ENCODE measurements at regions not wholly inside any gene's neighbourhood (a gene's known extent, or its start where the extent isn't known, plus 50 kb on each side); places are given as distances from the start of the nearest gene placed in this dataset.

GRCh38 chr11:87429996-87430395 is 392.3 kb downstream of the TMEM135 start:
- H3K27me3 ChIP-seq: no peaks in the 10 kb centered on the region
- no peak overlapping the region for H3K4me3 ChIP-seq (ENCODE audit: low read depth in 1 of 2, low read length in 1 of 2)
- no peaks in the 10 kb centered on the region for H3K9me3 ChIP-seq
- no peaks in the 10 kb centered on the region for H3K4me1 ChIP-seq (ENCODE audit: control insufficient read depth in 1 of 2, insufficient read depth in 1 of 2, low read depth in 1 of 2, low read length in 1 of 2)
- TF ChIP-seq CTCF (IDR thresholded peaks at IDR 0.05): no peak
- H3K36me3 ChIP-seq: no peaks in the 10 kb centered on the region
- H3K27ac ChIP-seq: no peak overlapping the region

- H3K27me3 ChIP-seq: no peaks in the 10 kb centered on the region
- TF ChIP-seq CTCF (IDR thresholded peaks at IDR 0.05): no peak
- no peaks in the 10 kb centered on the region for H3K36me3 ChIP-seq
- no peaks in the 10 kb centered on the region for H3K9me3 ChIP-seq
- no peak overlapping the region for H3K27ac ChIP-seq
- no peaks in the 10 kb centered on the region for H3K4me1 ChIP-seq (ENCODE audit: control insufficient read depth in 1 of 2, insufficient read depth in 1 of 2, low read depth in 1 of 2, low read length in 1 of 2)
- H3K4me3 ChIP-seq (ENCODE audit: low read depth in 1 of 2, low read length in 1 of 2): no peak overlapping the region
Measured at GRCh38 chr11:87428266-87428665, 390.5 kb downstream of the TMEM135 start.

GRCh38 chr11:87425943-87426342 is 388.2 kb downstream of the TMEM135 start:
- H3K9me3 ChIP-seq: no peaks in the 10 kb centered on the region
- TF ChIP-seq CTCF (IDR thresholded peaks at IDR 0.05): no peak
- no peak overlapping the region for H3K4me3 ChIP-seq (ENCODE audit: low read depth in 1 of 2, low read length in 1 of 2)
- H3K4me1 ChIP-seq (ENCODE audit: control insufficient read depth in 1 of 2, insufficient read depth in 1 of 2, low read depth in 1 of 2, low read length in 1 of 2): peaks cover 0 to 3% of the 10 kb centered on the region in 2 experiments
- H3K27me3 ChIP-seq: no peaks in the 10 kb centered on the region
- H3K27ac ChIP-seq: no peak overlapping the region
- H3K36me3 ChIP-seq: no peaks in the 10 kb centered on the region

GRCh38 chr11:87425391-87425790 is 387.7 kb downstream of the TMEM135 start:
- H3K27me3 ChIP-seq: no peaks in the 10 kb centered on the region
- peaks cover 0 to 3% of the 10 kb centered on the region in 2 experiments for H3K4me1 ChIP-seq (ENCODE audit: control insufficient read depth in 1 of 2, insufficient read depth in 1 of 2, low read depth in 1 of 2, low read length in 1 of 2)
- no peak overlapping the region for H3K4me3 ChIP-seq (ENCODE audit: low read depth in 1 of 2, low read length in 1 of 2)
- TF ChIP-seq CTCF (IDR thresholded peaks at IDR 0.05): no peak
- H3K27ac ChIP-seq: no peak overlapping the region
- no peaks in the 10 kb centered on the region for H3K9me3 ChIP-seq
- H3K36me3 ChIP-seq: no peaks in the 10 kb centered on the region

- Histone ChIP-seq H3K27ac (no peak overlapping the region), H3K27me3 (no peaks in the 10 kb centered on the region), H3K36me3 (no peaks in the 10 kb centered on the region), H3K9me3 (no peaks in the 10 kb centered on the region), H3K4me3 (ENCODE audit: low read depth in 1 of 2, low read length in 1 of 2) (no peak overlapping the region), H3K4me1 (ENCODE audit: control insufficient read depth in 1 of 2, insufficient read depth in 1 of 2, low read depth in 1 of 2, low read length in 1 of 2) (peaks cover 0 to 3% of the 10 kb centered on the region in 2 experiments)
- TF ChIP-seq CTCF (IDR thresholded peaks at IDR 0.05): no peak
Measured at GRCh38 chr11:87423161-87423560, 385.4 kb downstream of the TMEM135 start.

GRCh38 chr11:87422566-87422965 is 384.8 kb downstream of the TMEM135 start:
- Histone ChIP-seq H3K9me3 (no peaks in the 10 kb centered on the region), H3K36me3 (no peaks in the 10 kb centered on the region), H3K27me3 (no peaks in the 10 kb centered on the region), H3K4me1 (ENCODE audit: control insufficient read depth in 1 of 2, insufficient read depth in 1 of 2, low read depth in 1 of 2, low read length in 1 of 2) (peaks cover 0 to 3% of the 10 kb centered on the region in 2 experiments), H3K27ac (no peak overlapping the region), H3K4me3 (ENCODE audit: low read depth in 1 of 2, low read length in 1 of 2) (no peak overlapping the region)
- no peak for TF ChIP-seq CTCF (IDR thresholded peaks at IDR 0.05)

Data from neutrophil (primary cell).